Lower leg skin (tissue), 3 donors: ENCODE measurements at regions not wholly inside any gene's neighbourhood (a gene's known extent, or its start where the extent isn't known, plus 50 kb on each side); places are given as distances from the start of the nearest gene placed in this dataset.

ENCODE experiments used
- POLR2A ChIP-seq, 2 donors: fragments of 450-650 bp; IDR thresholded peaks; one replicate each; pipeline ENCODE4 v1.6.1; 2016 to 2017; ENCODE audit warnings: antibody characterized with exemption in 2 of 2, mild to moderate bottlenecking in 1 of 2, moderate library complexity in 1 of 2
- TF ChIP-seq, protein P1 (sequence below), 3 donors: fragments of 450-650 bp; IDR thresholded peaks; one replicate each; pipeline ENCODE4 v1.5.1; 2016; ENCODE audit warnings: antibody characterized with exemption in 3 of 3, mild to moderate bottlenecking in 3 of 3, moderate library complexity in 2 of 3

DNA sequence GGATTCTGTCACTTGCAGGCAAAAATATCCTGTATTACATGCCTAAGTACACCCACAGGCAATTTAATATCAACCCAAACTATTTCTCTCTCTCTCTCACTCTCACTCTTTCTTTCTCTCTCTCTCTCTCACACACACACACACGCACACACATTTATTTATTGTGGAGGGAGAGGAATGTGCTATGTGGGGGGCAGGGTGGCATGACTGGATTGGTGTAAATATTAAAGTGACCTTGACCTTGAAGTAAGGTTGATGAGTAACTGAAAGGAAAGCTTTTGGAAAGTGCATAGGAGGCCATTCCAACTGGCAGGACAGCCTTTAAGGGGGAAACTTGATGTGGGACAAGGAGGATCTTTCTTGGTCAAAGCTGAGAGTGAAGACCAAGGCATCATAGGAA is 589.7 kb upstream of the KIRREL3 start:
- TF ChIP-seq, protein P1, sequence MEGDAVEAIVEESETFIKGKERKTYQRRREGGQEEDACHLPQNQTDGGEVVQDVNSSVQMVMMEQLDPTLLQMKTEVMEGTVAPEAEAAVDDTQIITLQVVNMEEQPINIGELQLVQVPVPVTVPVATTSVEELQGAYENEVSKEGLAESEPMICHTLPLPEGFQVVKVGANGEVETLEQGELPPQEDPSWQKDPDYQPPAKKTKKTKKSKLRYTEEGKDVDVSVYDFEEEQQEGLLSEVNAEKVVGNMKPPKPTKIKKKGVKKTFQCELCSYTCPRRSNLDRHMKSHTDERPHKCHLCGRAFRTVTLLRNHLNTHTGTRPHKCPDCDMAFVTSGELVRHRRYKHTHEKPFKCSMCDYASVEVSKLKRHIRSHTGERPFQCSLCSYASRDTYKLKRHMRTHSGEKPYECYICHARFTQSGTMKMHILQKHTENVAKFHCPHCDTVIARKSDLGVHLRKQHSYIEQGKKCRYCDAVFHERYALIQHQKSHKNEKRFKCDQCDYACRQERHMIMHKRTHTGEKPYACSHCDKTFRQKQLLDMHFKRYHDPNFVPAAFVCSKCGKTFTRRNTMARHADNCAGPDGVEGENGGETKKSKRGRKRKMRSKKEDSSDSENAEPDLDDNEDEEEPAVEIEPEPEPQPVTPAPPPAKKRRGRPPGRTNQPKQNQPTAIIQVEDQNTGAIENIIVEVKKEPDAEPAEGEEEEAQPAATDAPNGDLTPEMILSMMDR (IDR thresholded peaks at IDR 0.05), result no peak
- no peak for TF ChIP-seq POLR2A (IDR thresholded peaks at IDR 0.05)
